ENCODE measurements at regions not wholly inside any gene's neighbourhood (a gene's known extent, or its start where the extent isn't known, plus 50 kb on each side); places are given as distances from the start of the nearest gene placed in this dataset.

DNA sequence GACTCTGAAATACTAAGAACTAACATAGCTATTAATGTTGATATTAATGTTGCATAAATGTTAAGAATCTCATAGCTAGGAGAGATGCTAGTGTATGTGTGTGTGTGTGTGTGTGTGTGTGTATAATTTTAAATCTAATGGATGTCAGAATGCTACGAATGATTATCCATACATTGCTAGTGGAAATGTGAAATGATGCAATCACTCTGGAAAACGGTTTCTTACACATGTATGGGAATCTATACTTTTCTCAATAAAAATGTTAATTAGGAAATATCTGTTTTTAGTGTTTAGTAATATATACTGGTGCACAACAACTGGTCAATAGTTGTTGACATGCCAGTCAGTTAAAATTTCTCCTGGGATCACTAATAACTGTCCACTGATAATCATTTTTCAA, 908.8 kb upstream of the POU3F3 start:
- H3K9me3 Mint-ChIP-seq: peaks cover 20% of the 10 kb centered on the region
- ATAC-seq (no peak), DNase-seq (ENCODE audit: low spot score) (no peak)
- Histone ChIP-seq H3K9me2 (ENCODE audit: insufficient read depth) (no peaks in the 10 kb centered on the region), H3F3A (replicated peaks; ENCODE audit: low read depth) (no peaks in the 10 kb centered on the region), H3K79me2 (replicated peaks; ENCODE audit: insufficient read depth) (no peaks in the 10 kb centered on the region), H3K4me1 (ENCODE audit: insufficient read depth) (no peaks in the 10 kb centered on the region), H4K20me1 (replicated peaks; ENCODE audit: insufficient read depth) (no peaks in the 10 kb centered on the region), H3K4me3 (no peak overlapping the region), H3K27me3 (ENCODE audit: insufficient read depth) (no peaks in the 10 kb centered on the region), H3K36me3 (ENCODE audit: insufficient read depth) (peaks cover 8% of the 10 kb centered on the region; the same call in 1 of the 2 replicates), H2AFZ (no peak overlapping the region), H3K4me2 (no peak overlapping the region), H3K27ac (ENCODE audit: low read depth) (no peak overlapping the region)
- H3K4me1 Mint-ChIP-seq: no peaks in the 10 kb centered on the region
- H3K36me3 Mint-ChIP-seq (ENCODE audit: low read depth): peaks cover 17% of the 10 kb centered on the region; the same call in 1 of the 3 replicates
- TF ChIP-seq POLR2AphosphoS5 (IDR thresholded peaks at IDR 0.05; ENCODE audit: low read depth): no peak
- H3K27me3 Mint-ChIP-seq (ENCODE audit: insufficient read depth, low read depth, poor library complexity): no peaks in the 10 kb centered on the region
- H3K27ac Mint-ChIP-seq: no peak overlapping the region
- no peak overlapping the region for H3K4me3 Mint-ChIP-seq

DNA sequence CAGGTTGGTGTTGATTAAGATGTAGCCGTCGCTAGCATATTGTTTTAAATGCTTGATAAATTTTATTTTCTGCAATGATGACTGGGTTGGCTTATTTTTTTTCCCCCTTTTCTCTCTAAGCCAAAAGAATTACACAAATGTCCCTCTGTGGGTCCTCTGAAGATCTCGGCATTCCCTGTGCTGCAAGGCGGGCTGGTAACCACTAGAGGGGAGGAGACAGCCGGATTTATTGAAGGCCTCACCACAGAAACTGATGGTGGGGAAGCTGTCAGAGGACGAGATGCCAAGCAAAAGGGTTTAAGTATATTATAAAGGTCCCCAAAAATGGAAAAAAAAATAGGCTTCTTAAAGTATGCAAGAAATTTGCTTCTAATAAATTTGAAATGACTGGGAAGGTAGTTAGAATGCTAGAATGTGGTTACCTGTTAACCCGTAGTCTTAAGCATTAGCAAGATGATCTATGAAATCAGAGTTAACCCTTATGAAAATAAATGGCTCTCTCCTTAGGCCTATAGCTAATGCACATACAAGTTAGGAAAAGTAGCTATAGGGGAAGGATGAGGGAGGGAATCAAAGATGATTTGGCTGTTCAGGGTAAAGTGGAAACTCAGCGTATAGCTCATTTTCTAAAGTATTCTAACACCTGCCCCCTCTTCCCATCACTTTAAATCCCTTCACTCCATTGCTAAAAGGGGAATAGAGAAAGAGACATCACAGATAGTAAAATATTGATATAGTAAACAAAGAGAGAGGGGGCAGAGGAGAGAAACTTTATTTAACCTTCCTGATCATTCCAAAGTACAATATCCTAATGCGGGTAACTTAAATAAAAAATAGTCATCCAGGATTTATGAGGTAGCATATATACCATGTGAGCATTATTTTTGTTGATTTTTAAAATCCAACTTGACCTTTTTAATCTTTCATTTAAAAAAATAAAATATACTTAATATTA, 894.5 kb upstream of the POU3F3 start:
- Mint-ChIP-seq H3K4me1 (peaks cover 7% of the 10 kb centered on the region), H3K27me3 (ENCODE audit: insufficient read depth, low read depth, poor library complexity) (no peaks in the 10 kb centered on the region), H3K27ac (no peak overlapping the region), H3K36me3 (ENCODE audit: low read depth) (no peaks in the 10 kb centered on the region; the same call in 2 of the 3 replicates), H3K4me3 (no peak overlapping the region), H3K9me3 (no peaks in the 10 kb centered on the region)
- ATAC-seq: peak; percentile 95
- Histone ChIP-seq H3K4me2 (no peak overlapping the region), H2AFZ (no peak overlapping the region), H3K36me3 (ENCODE audit: insufficient read depth) (no peaks in the 10 kb centered on the region), H3K79me2 (replicated peaks; ENCODE audit: insufficient read depth) (no peaks in the 10 kb centered on the region), H3F3A (replicated peaks; ENCODE audit: low read depth) (no peaks in the 10 kb centered on the region), H3K9me2 (ENCODE audit: insufficient read depth) (no peaks in the 10 kb centered on the region), H4K20me1 (replicated peaks; ENCODE audit: insufficient read depth) (no peaks in the 10 kb centered on the region), H3K27me3 (ENCODE audit: insufficient read depth) (no peaks in the 10 kb centered on the region), H3K4me1 (ENCODE audit: insufficient read depth) (0 out of 2 replicates have a peak, but pooled peaks cover 4% of the 10 kb centered on the region), H3K27ac (ENCODE audit: low read depth) (no peak overlapping the region), H3K4me3 (no peak overlapping the region)
- TF ChIP-seq NANOG (IDR thresholded peaks at IDR 0.05; ENCODE audit: borderline replicate concordance): no peak
- TF ChIP-seq EZH2 (IDR thresholded peaks at IDR 0.05; ENCODE audit: low read depth, unreplicated experiment): no peak
- TF ChIP-seq ETS1 (IDR thresholded peaks at IDR 0.05): no peak
- no peak for TF ChIP-seq EZH2phosphoT487 (IDR thresholded peaks at IDR 0.05; ENCODE audit: unreplicated experiment)
- TF ChIP-seq ZNF331 (CRISPR knock-in tag; IDR thresholded peaks at IDR 0.05; ENCODE audit: low read depth): no peak
- TF ChIP-seq, protein P1, sequence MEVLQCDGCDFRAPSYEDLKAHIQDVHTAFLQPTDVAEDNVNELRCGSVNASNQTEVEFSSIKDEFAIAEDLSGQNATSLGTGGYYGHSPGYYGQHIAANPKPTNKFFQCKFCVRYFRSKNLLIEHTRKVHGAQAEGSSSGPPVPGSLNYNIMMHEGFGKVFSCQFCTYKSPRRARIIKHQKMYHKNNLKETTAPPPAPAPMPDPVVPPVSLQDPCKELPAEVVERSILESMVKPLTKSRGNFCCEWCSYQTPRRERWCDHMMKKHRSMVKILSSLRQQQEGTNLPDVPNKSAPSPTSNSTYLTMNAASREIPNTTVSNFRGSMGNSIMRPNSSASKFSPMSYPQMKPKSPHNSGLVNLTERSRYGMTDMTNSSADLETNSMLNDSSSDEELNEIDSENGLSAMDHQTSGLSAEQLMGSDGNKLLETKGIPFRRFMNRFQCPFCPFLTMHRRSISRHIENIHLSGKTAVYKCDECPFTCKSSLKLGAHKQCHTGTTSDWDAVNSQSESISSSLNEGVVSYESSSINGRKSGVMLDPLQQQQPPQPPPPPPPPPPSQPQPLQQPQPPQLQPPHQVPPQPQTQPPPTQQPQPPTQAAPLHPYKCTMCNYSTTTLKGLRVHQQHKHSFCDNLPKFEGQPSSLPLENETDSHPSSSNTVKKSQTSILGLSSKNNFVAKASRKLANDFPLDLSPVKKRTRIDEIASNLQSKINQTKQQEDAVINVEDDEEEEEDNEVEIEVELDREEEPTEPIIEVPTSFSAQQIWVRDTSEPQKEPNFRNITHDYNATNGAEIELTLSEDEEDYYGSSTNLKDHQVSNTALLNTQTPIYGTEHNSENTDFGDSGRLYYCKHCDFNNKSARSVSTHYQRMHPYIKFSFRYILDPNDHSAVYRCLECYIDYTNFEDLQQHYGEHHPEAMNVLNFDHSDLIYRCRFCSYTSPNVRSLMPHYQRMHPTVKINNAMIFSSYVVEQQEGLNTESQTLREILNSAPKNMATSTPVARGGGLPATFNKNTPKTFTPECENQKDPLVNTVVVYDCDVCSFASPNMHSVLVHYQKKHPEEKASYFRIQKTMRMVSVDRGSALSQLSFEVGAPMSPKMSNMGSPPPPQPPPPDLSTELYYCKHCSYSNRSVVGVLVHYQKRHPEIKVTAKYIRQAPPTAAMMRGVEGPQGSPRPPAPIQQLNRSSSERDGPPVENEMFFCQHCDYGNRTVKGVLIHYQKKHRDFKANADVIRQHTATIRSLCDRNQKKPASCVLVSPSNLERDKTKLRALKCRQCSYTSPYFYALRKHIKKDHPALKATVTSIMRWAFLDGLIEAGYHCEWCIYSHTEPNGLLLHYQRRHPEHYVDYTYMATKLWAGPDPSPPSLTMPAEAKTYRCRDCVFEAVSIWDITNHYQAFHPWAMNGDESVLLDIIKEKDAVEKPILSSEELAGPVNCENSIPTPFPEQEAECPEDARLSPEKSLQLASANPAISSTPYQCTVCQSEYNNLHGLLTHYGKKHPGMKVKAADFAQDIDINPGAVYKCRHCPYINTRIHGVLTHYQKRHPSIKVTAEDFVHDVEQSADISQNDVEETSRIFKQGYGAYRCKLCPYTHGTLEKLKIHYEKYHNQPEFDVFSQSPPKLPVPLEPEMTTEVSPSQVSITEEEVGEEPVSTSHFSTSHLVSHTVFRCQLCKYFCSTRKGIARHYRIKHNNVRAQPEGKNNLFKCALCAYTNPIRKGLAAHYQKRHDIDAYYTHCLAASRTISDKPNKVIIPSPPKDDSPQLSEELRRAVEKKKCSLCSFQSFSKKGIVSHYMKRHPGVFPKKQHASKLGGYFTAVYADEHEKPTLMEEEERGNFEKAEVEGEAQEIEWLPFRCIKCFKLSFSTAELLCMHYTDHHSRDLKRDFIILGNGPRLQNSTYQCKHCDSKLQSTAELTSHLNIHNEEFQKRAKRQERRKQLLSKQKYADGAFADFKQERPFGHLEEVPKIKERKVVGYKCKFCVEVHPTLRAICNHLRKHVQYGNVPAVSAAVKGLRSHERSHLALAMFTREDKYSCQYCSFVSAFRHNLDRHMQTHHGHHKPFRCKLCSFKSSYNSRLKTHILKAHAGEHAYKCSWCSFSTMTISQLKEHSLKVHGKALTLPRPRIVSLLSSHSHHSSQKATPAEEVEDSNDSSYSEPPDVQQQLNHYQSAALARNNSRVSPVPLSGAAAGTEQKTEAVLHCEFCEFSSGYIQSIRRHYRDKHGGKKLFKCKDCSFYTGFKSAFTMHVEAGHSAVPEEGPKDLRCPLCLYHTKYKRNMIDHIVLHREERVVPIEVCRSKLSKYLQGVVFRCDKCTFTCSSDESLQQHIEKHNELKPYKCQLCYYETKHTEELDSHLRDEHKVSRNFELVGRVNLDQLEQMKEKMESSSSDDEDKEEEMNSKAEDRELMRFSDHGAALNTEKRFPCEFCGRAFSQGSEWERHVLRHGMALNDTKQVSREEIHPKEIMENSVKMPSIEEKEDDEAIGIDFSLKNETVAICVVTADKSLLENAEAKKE (CRISPR knock-in tag; IDR thresholded peaks at IDR 0.05): no peak
- TF ChIP-seq, protein P2, sequence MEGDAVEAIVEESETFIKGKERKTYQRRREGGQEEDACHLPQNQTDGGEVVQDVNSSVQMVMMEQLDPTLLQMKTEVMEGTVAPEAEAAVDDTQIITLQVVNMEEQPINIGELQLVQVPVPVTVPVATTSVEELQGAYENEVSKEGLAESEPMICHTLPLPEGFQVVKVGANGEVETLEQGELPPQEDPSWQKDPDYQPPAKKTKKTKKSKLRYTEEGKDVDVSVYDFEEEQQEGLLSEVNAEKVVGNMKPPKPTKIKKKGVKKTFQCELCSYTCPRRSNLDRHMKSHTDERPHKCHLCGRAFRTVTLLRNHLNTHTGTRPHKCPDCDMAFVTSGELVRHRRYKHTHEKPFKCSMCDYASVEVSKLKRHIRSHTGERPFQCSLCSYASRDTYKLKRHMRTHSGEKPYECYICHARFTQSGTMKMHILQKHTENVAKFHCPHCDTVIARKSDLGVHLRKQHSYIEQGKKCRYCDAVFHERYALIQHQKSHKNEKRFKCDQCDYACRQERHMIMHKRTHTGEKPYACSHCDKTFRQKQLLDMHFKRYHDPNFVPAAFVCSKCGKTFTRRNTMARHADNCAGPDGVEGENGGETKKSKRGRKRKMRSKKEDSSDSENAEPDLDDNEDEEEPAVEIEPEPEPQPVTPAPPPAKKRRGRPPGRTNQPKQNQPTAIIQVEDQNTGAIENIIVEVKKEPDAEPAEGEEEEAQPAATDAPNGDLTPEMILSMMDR (conservative IDR thresholded peaks at IDR 0.05; ENCODE audit: low read depth in 2 of 2): peak; percentile 80 to 90
- TF ChIP-seq CREB1 (CRISPR knock-in tag; IDR thresholded peaks at IDR 0.05; ENCODE audit: low read depth): no peak
- DNase-seq (ENCODE audit: low spot score): peak; percentile 77
